GM12878 (cell line): ENCODE measurements at regions not wholly inside any gene's neighbourhood (a gene's known extent, or its start where the extent isn't known, plus 50 kb on each side); places are given as distances from the start of the nearest gene placed in this dataset.

Source experiments
- ATAC-seq: fragments of 200-7000 bp; cut with Tn5 transposase; 3 replicates; pipeline ENCODE4 v1.9.1; 2020; ENCODE audit warnings: mild to moderate bottlenecking, moderate library complexity
- BruUV-seq: library from RNA; stranded (reverse); fragments of 400-500 nt; replicated peaks from 2 replicates; lab custom pipeline; 2021; lab: Mats Ljungman, UMichigan
- CTCF ChIA-PET: fragments of 300-600 bp; sonication (Branson Sonifier 250); formaldehyde crosslinking; extraction: SDS; loops from one replicate; lab custom pipeline; 2021; ENCODE audit warnings: inconsistent platforms; lab: Yijun Ruan, JAX
- POLR2A ChIA-PET: fragments of 350-600 bp; formaldehyde crosslinking; extraction: SDS; loops from one replicate; lab custom pipeline; 2021; ENCODE audit warnings: inconsistent platforms; lab: Charles Lee
- RAD21 ChIA-PET: fragments of 300-600 bp; sonication (Branson Sonifier 250); formaldehyde crosslinking; loops from one replicate; lab custom pipeline; 2023; ENCODE audit warnings: antibody characterized with exemption; ENCODE audit not compliant: unreplicated experiment; lab: Charles Lee
- SMC1A ChIA-PET: fragments of 300-600 bp; sonication (Branson Sonifier 250); formaldehyde crosslinking; loops from one replicate; lab custom pipeline; 2023; ENCODE audit not compliant: unreplicated experiment, uncharacterized antibody; lab: Charles Lee
- DNase-seq: peaks from one replicate; pipeline ENCODE4 v3.0.0-alpha.2; 2011; ENCODE audit warnings: low read depth, low spot score
- FAIRE-seq: peaks from 3 replicates; lab custom pipeline; 2011; peaks lifted over from hg19 to GRCh38; lab: Jason Lieb, UNC
- H2AFZ ChIP-seq: 2 replicates; pipeline ENCODE4 v1.6.0; 2011; ENCODE audit warnings: low read depth, low read length, control low read depth; ENCODE audit not compliant: control insufficient read depth
- H3K27ac ChIP-seq: 2 replicates; pipeline ENCODE4 v1.5.1; 2011; ENCODE audit warnings: control low read depth; ENCODE audit not compliant: control insufficient read depth, insufficient read depth
- H3K27me3 ChIP-seq, 2 experiments: replicated peaks in 1 of 2; 2 replicates each; pipeline versions ENCODE4 v1.6.0 to v1.6.1; 2011; ENCODE audit warnings: low read length in 1 of 2; ENCODE audit not compliant: control insufficient read depth in 2 of 2, insufficient read depth in 2 of 2
- H3K36me3 ChIP-seq, 2 experiments: 2 replicates each; pipeline ENCODE4 v1.5.1; 2011; ENCODE audit warnings: low read length in 1 of 2; ENCODE audit not compliant: control insufficient read depth in 2 of 2, insufficient read depth in 2 of 2
- H3K4me1 ChIP-seq: 2 replicates; pipeline ENCODE4 v1.6.1; 2011; ENCODE audit warnings: mild to moderate bottlenecking, low read length, moderate library complexity, mixed read lengths; ENCODE audit not compliant: control insufficient read depth, insufficient read depth
- H3K4me2 ChIP-seq: 2 replicates; pipeline ENCODE4 v1.6.0; 2011; ENCODE audit warnings: control low read depth; ENCODE audit not compliant: control insufficient read depth, insufficient read depth
- H3K4me3 ChIP-seq: fragments of 200-600 bp; sonication (generic); 2 replicates; pipeline ENCODE4 v1.5.1; 2016
- H3K79me2 ChIP-seq: 2 replicates; pipeline ENCODE4 v1.6.0; 2011; ENCODE audit warnings: low read length; ENCODE audit not compliant: control insufficient read depth, insufficient read depth
- H3K9ac ChIP-seq: 2 replicates; pipeline ENCODE4 v1.8.0; 2011; ENCODE audit warnings: low read length, control low read depth, mixed read lengths; ENCODE audit not compliant: control insufficient read depth, insufficient read depth
- H3K9me3 ChIP-seq: replicated peaks from 3 replicates; pipeline ENCODE4 v1.5.1; 2011; ENCODE audit warnings: mild to moderate bottlenecking, low read length; ENCODE audit not compliant: control insufficient read depth, insufficient read depth
- H4K20me1 ChIP-seq: 2 replicates; pipeline ENCODE4 v1.6.0; 2011; ENCODE audit not compliant: control insufficient read depth, insufficient read depth
- CHD4 ChIP-seq: fragments of 200-600 bp; sonication (generic); IDR thresholded peaks from 2 replicates; pipeline ENCODE4 v1.6.1; 2016; ENCODE audit warnings: mild to moderate bottlenecking
- ESRRA ChIP-seq: IDR thresholded peaks from 2 replicates; pipeline ENCODE4 v1.6.1; 2012; ENCODE audit warnings: mild to moderate bottlenecking, low read length, improper control_type of control experiment
- HCFC1 ChIP-seq: fragments of 150-350 bp; IDR thresholded peaks from 2 replicates; pipeline ENCODE4 v1.6.1; 2014; ENCODE audit warnings: low read length
- KLF5 ChIP-seq: fragments of 450-650 bp; IDR thresholded peaks from 2 replicates; pipeline ENCODE4 v1.6.1; 2014; ENCODE audit warnings: mild to moderate bottlenecking; ENCODE audit not compliant: partially characterized antibody
- MEF2B ChIP-seq: fragments of 450-650 bp; IDR thresholded peaks from 2 replicates; pipeline ENCODE4 v1.6.1; 2018; ENCODE audit warnings: mild to moderate bottlenecking, moderate library complexity; ENCODE audit not compliant: partially characterized antibody, poor library complexity, severe bottlenecking
- PRDM15 ChIP-seq: fragments of 450-650 bp; formaldehyde crosslinking; IDR thresholded peaks from 2 replicates; pipeline ENCODE4 v1.4.0; 2020; ENCODE audit warnings: mild to moderate bottlenecking, moderate library complexity
- RELB ChIP-seq: fragments of 450-650 bp; IDR thresholded peaks from 2 replicates; pipeline ENCODE4 v1.6.1; 2017; ENCODE audit warnings: low read depth, mild to moderate bottlenecking, moderate library complexity
- REST ChIP-seq: IDR thresholded peaks from 2 replicates; pipeline ENCODE4 v1.6.1; 2012; ENCODE audit warnings: mild to moderate bottlenecking, low read depth, low read length
- SMAD1 ChIP-seq: fragments of 450-650 bp; IDR thresholded peaks from 2 replicates; pipeline ENCODE4 v1.6.1; 2018; ENCODE audit warnings: mild to moderate bottlenecking, low read depth; ENCODE audit not compliant: partially characterized antibody
- SRF ChIP-seq, 2 experiments: IDR thresholded peaks; 2 replicates each; pipeline ENCODE4 v1.6.1; 2011; ENCODE audit warnings: low read depth in 2 of 2, low read length in 2 of 2, mild to moderate bottlenecking in 1 of 2, moderate library complexity in 1 of 2
- STAT3 ChIP-seq: IDR thresholded peaks from 2 replicates; pipeline ENCODE4 v1.6.1; 2011; ENCODE audit warnings: low read depth, low read length, improper control_type of control experiment
- SUZ12 ChIP-seq: fragments of 200-600 bp; sonication (generic); IDR thresholded peaks from one replicate; pipeline ENCODE4 v1.6.1; 2018; ENCODE audit warnings: antibody characterized with exemption, mild to moderate bottlenecking; ENCODE audit not compliant: unreplicated experiment
- WGBS: methylation state at CpG from one replicate; pipeline ENCODE4 v1.1.6; 2016; ENCODE audit warnings: low lambda C conversion rate; ENCODE audit not compliant: insufficient replicate concordance, insufficient coverage; ENCODE audit errors: missing lambda C conversion rate; 5-methylcytosine and 5-hydroxymethylcytosine counted together
- in situ Hi-C: fragments of 300-500 bp; cut with MboI; formaldehyde crosslinking; loops from 9 replicates; pipeline ENCODE4 v1.14.3; 2018; ENCODE audit warnings: mixed read lengths
- intact Hi-C: fragments of 100-400 bp; cut with micrococcal nuclease; formaldehyde crosslinking; loops from one replicate; pipeline ENCODE4 v1.14.2; 2022; ENCODE audit not compliant: unreplicated experiment

GRCh38 chr14:84181072-84181471 lies 1348.9 kb upstream of the FLRT2 start:
- intact Hi-C loops (no loop called here), in situ Hi-C loops (no loop called here)
- Histone ChIP-seq H3K27me3 (no peaks in the 10 kb centered on the region), H3K4me3 (no peak overlapping the region), H4K20me1 (no peaks in the 10 kb centered on the region), H2AFZ (no peak overlapping the region), H3K9me3 (no peaks in the 10 kb centered on the region), H3K9ac (no peak overlapping the region), H3K4me2 (no peak overlapping the region), H3K36me3 (no peaks in the 10 kb centered on the region), H3K4me1 (no peaks in the 10 kb centered on the region), H3K27ac (no peak overlapping the region), H3K79me2 (no peaks in the 10 kb centered on the region)
- FAIRE-seq: no peak
- ATAC-seq: no peak
- no TSS peak for BruUV-seq
- ChIA-PET RAD21 (no interaction called here), SMC1A (no interaction called here), POLR2A (no interaction called here), CTCF (no interaction called here)
- 0% methylated on average over 2 of the region's 2 CpGs for WGBS
- DNase-seq: no peak
- TF ChIP-seq STAT3: no peak
- no peak for TF ChIP-seq RELB
- no peak for TF ChIP-seq ESRRA
- no peak for TF ChIP-seq HCFC1
- no peak for TF ChIP-seq SUZ12
- TF ChIP-seq SRF (IDR thresholded peaks at IDR 0.05; ENCODE audit: low read depth in 2 of 2, low read length in 2 of 2): no peak
- TF ChIP-seq REST: no peak
- no peak for TF ChIP-seq PRDM15 (CRISPR knock-in tag)
- no peak for TF ChIP-seq MEF2B
- TF ChIP-seq CHD4: no peak
- no peak for TF ChIP-seq KLF5
- TF ChIP-seq SMAD1: no peak
